GM20000 (cell line): ENCODE measurements at regions not wholly inside any gene's neighbourhood (a gene's known extent, or its start where the extent isn't known, plus 50 kb on each side); places are given as distances from the start of the nearest gene placed in this dataset.

Experiments
- DNase-seq: peaks from one replicate; pipeline ENCODE4 v3.0.0; 2012; ENCODE audit warnings: low spot score
- TF ChIP-seq, protein P1 (sequence below): IDR thresholded peaks from 2 replicates; pipeline ENCODE4 v1.5.1; 2012; ENCODE audit warnings: mild to moderate bottlenecking, control low read depth; ENCODE audit errors: extremely low read depth, missing control alignments

DNA sequence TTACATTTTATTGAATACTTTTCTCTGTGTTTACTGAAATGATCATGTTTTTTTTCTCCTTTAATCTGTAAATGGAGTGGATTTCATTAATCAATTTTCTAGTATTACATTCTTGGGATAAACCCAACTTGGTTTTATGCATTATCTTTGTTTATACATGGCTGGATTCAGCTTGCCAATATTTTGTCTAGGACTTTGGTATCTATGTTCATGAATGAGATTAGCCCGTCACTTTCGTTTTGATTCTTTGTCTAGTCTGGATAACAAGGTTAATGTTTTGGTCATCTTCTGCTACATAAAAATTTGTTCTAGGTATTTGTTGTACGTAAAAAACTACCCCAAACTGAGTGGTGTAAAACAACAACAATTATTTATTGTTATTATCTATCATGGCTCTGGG, 127.9 kb upstream of the PAX6 start:
- TF ChIP-seq, protein P1, sequence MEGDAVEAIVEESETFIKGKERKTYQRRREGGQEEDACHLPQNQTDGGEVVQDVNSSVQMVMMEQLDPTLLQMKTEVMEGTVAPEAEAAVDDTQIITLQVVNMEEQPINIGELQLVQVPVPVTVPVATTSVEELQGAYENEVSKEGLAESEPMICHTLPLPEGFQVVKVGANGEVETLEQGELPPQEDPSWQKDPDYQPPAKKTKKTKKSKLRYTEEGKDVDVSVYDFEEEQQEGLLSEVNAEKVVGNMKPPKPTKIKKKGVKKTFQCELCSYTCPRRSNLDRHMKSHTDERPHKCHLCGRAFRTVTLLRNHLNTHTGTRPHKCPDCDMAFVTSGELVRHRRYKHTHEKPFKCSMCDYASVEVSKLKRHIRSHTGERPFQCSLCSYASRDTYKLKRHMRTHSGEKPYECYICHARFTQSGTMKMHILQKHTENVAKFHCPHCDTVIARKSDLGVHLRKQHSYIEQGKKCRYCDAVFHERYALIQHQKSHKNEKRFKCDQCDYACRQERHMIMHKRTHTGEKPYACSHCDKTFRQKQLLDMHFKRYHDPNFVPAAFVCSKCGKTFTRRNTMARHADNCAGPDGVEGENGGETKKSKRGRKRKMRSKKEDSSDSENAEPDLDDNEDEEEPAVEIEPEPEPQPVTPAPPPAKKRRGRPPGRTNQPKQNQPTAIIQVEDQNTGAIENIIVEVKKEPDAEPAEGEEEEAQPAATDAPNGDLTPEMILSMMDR = no peak
- DNase-seq = no peak

DNA sequence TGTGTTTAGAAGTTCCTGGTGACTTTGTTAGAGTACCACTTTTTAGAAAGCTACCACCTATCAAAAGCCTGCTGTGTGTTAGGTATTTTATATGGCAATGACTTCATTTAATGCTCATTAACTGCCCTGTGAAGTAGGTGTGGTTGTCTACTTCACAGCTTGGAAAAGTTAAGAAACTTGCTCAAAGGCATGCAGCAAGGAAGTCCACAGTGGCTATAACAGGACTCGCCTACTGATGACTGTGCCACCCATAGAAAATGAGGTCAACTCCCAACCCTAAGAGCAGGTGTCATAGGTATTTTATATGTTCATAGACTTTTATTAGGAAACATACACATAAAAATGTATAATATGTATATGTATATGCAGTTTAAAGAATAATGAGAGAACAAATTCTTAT, 125.2 kb upstream of the PAX6 start:
- TF ChIP-seq, protein P1 = no peak

DNA sequence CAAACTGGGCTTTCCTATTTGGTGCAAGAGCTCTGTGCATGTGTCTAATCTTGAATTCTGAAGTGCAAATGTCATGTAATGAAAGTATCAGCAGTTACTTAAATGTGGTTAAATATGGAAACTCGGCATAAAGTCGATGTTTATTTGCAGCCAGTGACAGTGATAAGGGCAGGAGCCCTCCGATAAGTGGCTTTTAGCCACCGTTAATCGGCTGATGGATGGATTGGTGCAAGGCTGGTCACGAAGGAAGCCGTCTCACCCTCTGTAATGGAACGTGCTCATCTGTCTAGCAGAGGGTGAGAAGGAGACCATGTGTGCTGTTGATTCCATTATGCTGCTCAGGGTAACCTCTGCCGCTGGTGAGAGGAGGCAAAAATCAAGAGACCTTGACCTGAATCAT, 121.8 kb upstream of the PAX6 start:
- no peak for DNase-seq
- TF ChIP-seq, protein P1 = no peak

More for the DNA sequence above, 125.2 kb upstream of the PAX6 start:
- no peak for DNase-seq

DNA sequence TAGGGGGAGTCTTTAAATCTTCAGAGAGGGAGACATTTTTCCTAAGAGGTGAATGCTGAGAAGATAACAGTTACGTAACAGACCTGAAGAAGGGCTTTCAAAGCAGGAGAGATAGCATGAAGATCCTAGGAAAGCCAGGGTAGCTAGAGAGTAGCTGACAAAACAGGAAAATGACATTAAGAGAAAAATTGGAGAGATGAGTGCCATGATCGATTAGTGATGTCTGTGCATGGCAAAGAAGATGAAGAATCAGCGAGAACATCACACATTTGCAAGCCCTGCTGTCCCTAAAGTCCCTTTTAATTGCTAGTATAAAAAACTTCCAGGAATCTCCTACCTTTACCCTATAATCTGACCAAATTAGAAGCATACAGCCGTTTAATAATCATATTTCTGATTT, 116.9 kb upstream of the PAX6 start:
- TF ChIP-seq, protein P1 = no peak
- no peak for DNase-seq

DNA sequence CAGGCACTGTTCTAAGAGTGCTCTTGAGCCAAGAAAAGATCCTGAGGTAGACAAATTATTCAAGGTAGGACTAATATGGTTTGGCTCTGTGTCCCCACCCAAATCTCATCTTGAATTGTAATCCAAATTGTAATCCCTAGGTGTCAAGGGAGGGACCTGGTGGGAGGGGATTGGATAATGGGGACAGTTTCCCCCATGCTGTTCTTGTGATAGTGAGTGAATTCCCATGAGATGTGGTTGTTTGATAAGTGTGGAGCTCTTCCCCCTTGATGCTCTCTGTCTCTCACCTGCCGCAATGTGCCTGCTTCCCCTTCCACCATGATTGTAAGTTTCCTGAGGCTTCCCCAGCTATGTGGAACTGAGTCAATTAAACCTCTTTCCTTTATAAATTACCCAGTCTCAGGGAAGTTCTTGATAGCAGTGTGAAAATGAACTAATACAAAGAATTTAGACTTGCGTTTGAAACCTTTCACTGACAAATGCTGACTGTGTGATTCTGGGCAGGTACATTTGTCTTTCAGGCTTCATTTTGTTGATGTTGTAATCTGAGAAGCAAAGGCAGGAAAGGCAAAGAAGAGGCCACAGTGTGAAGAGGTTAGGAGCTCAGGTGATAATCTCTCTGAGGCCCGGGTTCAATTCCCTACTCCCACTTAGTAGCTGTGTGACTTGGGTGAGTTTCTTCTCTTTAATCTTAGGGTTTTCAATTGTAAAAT, 115.8 kb upstream of the PAX6 start:
- TF ChIP-seq, protein P1 = no peak

DNA sequence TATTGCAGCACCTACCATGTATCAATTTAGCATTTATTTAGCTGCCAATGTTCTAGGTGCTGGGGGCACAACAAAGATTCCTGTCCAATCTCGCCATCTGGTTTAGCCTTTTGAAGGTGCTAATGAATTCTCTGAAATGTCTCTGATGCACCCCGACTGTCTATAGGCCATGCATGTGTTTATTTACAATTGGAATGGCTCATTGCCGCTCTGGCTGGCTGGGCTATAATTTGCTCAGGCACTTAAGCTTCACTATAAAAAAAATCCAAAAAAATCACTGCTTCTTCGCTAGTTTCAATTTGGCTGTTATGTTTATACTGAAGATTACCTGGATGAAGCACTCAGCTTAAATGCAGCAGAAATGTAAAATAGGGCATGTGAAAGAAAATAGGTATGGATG, 115.0 kb upstream of the PAX6 start:
- DNase-seq = no peak
- TF ChIP-seq, protein P1 = no peak

More for the DNA sequence above, 115.8 kb upstream of the PAX6 start:
- no peak for DNase-seq

DNA sequence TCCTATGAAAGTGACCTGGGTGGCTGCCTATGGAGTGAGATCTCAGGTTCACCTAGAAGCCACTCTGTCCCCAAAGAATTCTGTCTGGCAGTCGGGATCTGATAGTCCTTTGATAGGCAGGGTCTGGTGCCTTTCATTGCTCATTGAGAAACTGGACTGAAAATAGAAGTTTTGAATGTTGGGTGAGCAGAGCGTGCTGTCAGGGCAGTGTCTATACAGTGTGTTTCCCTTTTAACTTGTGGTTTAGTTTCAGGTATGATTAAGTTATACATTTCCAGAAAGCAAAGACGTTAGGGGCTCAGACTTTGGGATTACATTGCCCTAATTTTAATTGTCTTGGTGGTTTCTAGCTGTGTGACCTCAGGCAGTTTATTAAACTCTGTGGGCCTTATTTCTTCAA, 111.3 kb upstream of the PAX6 start:
- DNase-seq = peak; percentile 10
- TF ChIP-seq, protein P1 = no peak
